PC-3 (cell line): ENCODE measurements at regions not wholly inside any gene's neighbourhood (a gene's known extent, or its start where the extent isn't known, plus 50 kb on each side); places are given as distances from the start of the nearest gene placed in this dataset.
"Not testable (repeated sequence)": the region's sequence is repeated elsewhere in the genome, so short reads cannot be mapped to it uniquely, and the experiment has no call there.

Experiments
- ATAC-seq: fragments of 200-7000 bp; cut with Tn5 transposase; 2 replicates; pipeline ENCODE4 v1.9.1; 2020; ENCODE audit warnings: mild to moderate bottlenecking, moderate library complexity
- BruUV-seq: library from RNA; stranded (reverse); fragments of 400-500 nt; replicated peaks from 2 replicates; lab custom pipeline; 2021; lab: Mats Ljungman, UMichigan
- CTCF ChIA-PET: fragments of 300-600 bp; sonication (Branson Sonifier 250); formaldehyde crosslinking; loops from one replicate; lab custom pipeline; 2022; ENCODE audit warnings: antibody characterized with exemption; lab: Charles Lee
- POLR2A ChIA-PET: fragments of 300-600 bp; sonication (Branson Sonifier 250); formaldehyde crosslinking; loops from one replicate; lab custom pipeline; 2022; ENCODE audit warnings: antibody characterized with exemption; ENCODE audit not compliant: unreplicated experiment; lab: Charles Lee
- DNase-seq: peaks from one replicate; pipeline ENCODE4 v3.0.0-alpha.2; 2015
- H2AFZ ChIP-seq: fragments of 300-600 bp; sonication (generic); 2 replicates; pipeline ENCODE4 v1.6.0; 2016; ENCODE audit warnings: antibody characterized with exemption, low read length
- H3F3A ChIP-seq: fragments of 300-600 bp; sonication (generic); one replicate; pipeline ENCODE4 v1.6.0; 2017; ENCODE audit warnings: antibody characterized with exemption, low read length, control low read depth, mild to moderate bottlenecking; ENCODE audit not compliant: unreplicated experiment
- H3K27ac ChIP-seq: fragments of 300-600 bp; sonication (generic); 2 replicates; pipeline ENCODE4 v1.5.1; 2016; ENCODE audit warnings: mild to moderate bottlenecking, low read length
- H3K27me3 ChIP-seq: fragments of 300-600 bp; sonication (generic); 2 replicates; pipeline ENCODE4 v1.6.1; 2016; ENCODE audit warnings: low read length, mixed read lengths
- H3K36me3 ChIP-seq: fragments of 300-600 bp; sonication (generic); 2 replicates; pipeline ENCODE4 v1.6.1; 2016; ENCODE audit warnings: low read depth, mixed run types, low read length, mixed read lengths
- H3K4me1 ChIP-seq: fragments of 300-600 bp; sonication (generic); 2 replicates; pipeline ENCODE4 v1.5.1; 2016; ENCODE audit warnings: low read length; ENCODE audit not compliant: insufficient read depth
- H3K4me2 ChIP-seq: fragments of 300-600 bp; sonication (generic); 2 replicates; pipeline ENCODE4 v1.6.0; 2016; ENCODE audit warnings: low read length
- H3K4me3 ChIP-seq: fragments of 300-600 bp; sonication (generic); 2 replicates; pipeline ENCODE4 v1.5.1; 2016; ENCODE audit warnings: mild to moderate bottlenecking, low read length, mixed read lengths
- H3K79me2 ChIP-seq: fragments of 300-600 bp; sonication (generic); 2 replicates; pipeline ENCODE4 v1.6.1; 2017; ENCODE audit warnings: low read length, mixed read lengths
- H3K9ac ChIP-seq: fragments of 300-600 bp; sonication (generic); 2 replicates; pipeline ENCODE4 v1.6.0; 2016; ENCODE audit warnings: mild to moderate bottlenecking, low read length
- H3K9me2 ChIP-seq: fragments of 300-600 bp; sonication (generic); replicated peaks from 2 replicates; pipeline ENCODE4 v1.6.1; 2016; ENCODE audit warnings: mixed run types, low read length, mixed read lengths
- H3K9me3 ChIP-seq: fragments of 300-600 bp; sonication (generic); 2 replicates; pipeline ENCODE4 v1.6.1; 2016; ENCODE audit warnings: low read length, mixed read lengths
- H4K20me1 ChIP-seq: fragments of 300-600 bp; sonication (generic); 2 replicates; pipeline ENCODE4 v1.6.1; 2016; ENCODE audit warnings: low read length, mixed read lengths
- CTCF ChIP-seq: fragments of 300-600 bp; sonication (generic); conservative IDR thresholded peaks from 2 replicates; pipeline ENCODE4 v1.5.1; 2017; ENCODE audit warnings: antibody characterized with exemption, low read depth, mild to moderate bottlenecking, low read length
- EZH2 ChIP-seq: fragments of 300-600 bp; sonication (generic); IDR thresholded peaks from one replicate; pipeline ENCODE4 v1.6.1; 2017; ENCODE audit warnings: antibody characterized with exemption, mild to moderate bottlenecking, low read length; ENCODE audit not compliant: unreplicated experiment
- EZH2phosphoT487 ChIP-seq: fragments of 300-600 bp; sonication (generic); IDR thresholded peaks from 2 replicates; pipeline ENCODE4 v1.6.1; 2018; ENCODE audit warnings: mild to moderate bottlenecking, antibody characterized with exemption, low read length, borderline replicate concordance
- intact Hi-C: fragments of 100-400 bp; cut with micrococcal nuclease; formaldehyde crosslinking; loops from 2 replicates; pipeline ENCODE4 v1.9.0; 2023

GRCh38 chr10:63689768-63690167, 168.6 kb downstream of the REEP3 start:
- no peaks in the 10 kb centered on the region for H3K36me3 ChIP-seq
- no peak for DNase-seq
- H3K27ac ChIP-seq = no peak overlapping the region
- H3K9me3 ChIP-seq = no peaks in the 10 kb centered on the region
- no TSS peak for BruUV-seq
- ChIA-PET POLR2A (no interaction called here), CTCF (no interaction called here)
- intact Hi-C loops = no loop called here
- no peak for TF ChIP-seq EZH2phosphoT487
- TF ChIP-seq CTCF = no peak
- no peaks in the 10 kb centered on the region for H3K79me2 ChIP-seq
- H2AFZ ChIP-seq = no peak overlapping the region
- no peak overlapping the region for H3K4me2 ChIP-seq
- no peaks in the 10 kb centered on the region for H3K9me2 ChIP-seq
- ATAC-seq = no peak
- H3K27me3 ChIP-seq = no peaks in the 10 kb centered on the region
- no peak overlapping the region for H3K9ac ChIP-seq
- 0 out of 2 replicates have a peak, but pooled peaks cover 4% of the 10 kb centered on the region for H3K4me1 ChIP-seq
- H3F3A ChIP-seq = no peaks in the 10 kb centered on the region
- no peaks in the 10 kb centered on the region for H4K20me1 ChIP-seq
- H3K4me3 ChIP-seq = no peak overlapping the region

- no peaks in the 10 kb centered on the region for H4K20me1 ChIP-seq
- ChIA-PET POLR2A (interaction anchor here (0.6 kb wide), 1 partner anchor 554 kb away, joined by 5 read pairs; no protein-coding TSS in a partner anchor), CTCF (interaction anchor here (0.7 kb wide), 1 partner anchor 20 kb away, joined by 4 read pairs; no protein-coding TSS in a partner anchor)
- TF ChIP-seq CTCF (no peak), EZH2phosphoT487 (no peak), EZH2 (no peak)
- H3K9me2 ChIP-seq = no peaks in the 10 kb centered on the region
- no peak overlapping the region for H3K9ac ChIP-seq
- no peak overlapping the region for H3K4me2 ChIP-seq
- H3K36me3 ChIP-seq = no peaks in the 10 kb centered on the region
- ATAC-seq (no peak), DNase-seq (no peak)
- BruUV-seq = no TSS peak
- intact Hi-C loops = no loop called here
- peaks cover 4% of the 10 kb centered on the region for H3K4me1 ChIP-seq
- no peak overlapping the region for H3K4me3 ChIP-seq
- no peak overlapping the region for H3K27ac ChIP-seq
- H3K9me3 ChIP-seq = no peaks in the 10 kb centered on the region
- H2AFZ ChIP-seq = no peak overlapping the region
- H3K79me2 ChIP-seq = no peaks in the 10 kb centered on the region
- no peaks in the 10 kb centered on the region for H3F3A ChIP-seq
- no peaks in the 10 kb centered on the region for H3K27me3 ChIP-seq
Measured at GRCh38 chr10:63692220-63692896, 171.2 kb downstream of the REEP3 start.

- H3K4me1 ChIP-seq = peaks cover 11% of the 10 kb centered on the region
Measured at GRCh38 chr10:63693021-63693420, 171.8 kb downstream of the REEP3 start.

More at GRCh38 chr10:63693021-63693420, 171.8 kb downstream of the REEP3 start:
- intact Hi-C loops, ATAC-seq, CTCF ChIA-PET, H4K20me1 ChIP-seq, BruUV-seq, H3K9ac ChIP-seq, H3K4me3 ChIP-seq, H3K9me3 ChIP-seq, H3K27ac ChIP-seq, H3K27me3 ChIP-seq, H3K36me3 ChIP-seq, H3F3A ChIP-seq, H2AFZ ChIP-seq, H3K4me2 ChIP-seq, H3K9me2 ChIP-seq, H3K79me2 ChIP-seq: not testable (repeated sequence)
- peak; percentile 33 for DNase-seq
- POLR2A ChIA-PET = interaction anchor here (0.6 kb wide), 1 partner anchor 555 kb away, joined by 5 read pairs; no protein-coding TSS in a partner anchor
